A549 (cell line): ENCODE measurements at regions not wholly inside any gene's neighbourhood (a gene's known extent, or its start where the extent isn't known, plus 50 kb on each side); places are given as distances from the start of the nearest gene placed in this dataset.

ENCODE experiments used
- ATAC-seq, 2 experiments: fragments of 200-7000 bp in 1 of 2; fragments of >200 bp in 1 of 2; cut with Nextera tagmentation in 1 of 2; cut with Tn5 transposase in 1 of 2; 3 replicates each; pipeline versions ENCODE4 v1.8.0 to v1.9.1; 2018 to 2020; ENCODE audit warnings: mild to moderate bottlenecking in 1 of 2, moderate library complexity in 1 of 2
- CTCF ChIA-PET: fragments of 300-600 bp; sonication (Branson Sonifier 250); formaldehyde crosslinking; extraction: SDS; loops from one replicate; lab custom pipeline; 2021; ENCODE audit warnings: antibody characterized with exemption, inconsistent platforms; lab: Yijun Ruan, JAX
- POLR2A ChIA-PET: fragments of 350-600 bp; formaldehyde crosslinking; extraction: SDS; loops from one replicate; lab custom pipeline; 2021; ENCODE audit warnings: antibody characterized with exemption, inconsistent platforms; lab: Yijun Ruan, JAX
- DNase-seq, 2 experiments: peaks; one replicate each; pipeline versions ENCODE4 v3.0.0 to v3.0.0-alpha.2; 2011 to 2016; ENCODE audit warnings: low read depth in 1 of 2, low spot score in 1 of 2
- FAIRE-seq: peaks from 2 replicates; lab custom pipeline; 2011; peaks lifted over from hg19 to GRCh38; lab: Jason Lieb, UNC
- H3K27ac ChIP-seq, 2 experiments: fragments of >200 bp; sonication (Bioruptor Twin); formaldehyde crosslinking; 3 replicates each; pipeline ENCODE4 v1.5.1; 2016 to 2017
- H3K4me1 ChIP-seq: fragments of >200 bp; sonication (Bioruptor Twin); formaldehyde crosslinking; 3 replicates; pipeline ENCODE4 v1.6.1; 2016
- H3K4me2 ChIP-seq: fragments of >200 bp; sonication (Bioruptor Twin); formaldehyde crosslinking; 3 replicates; pipeline ENCODE4 v1.6.1; 2016
- H3K4me3 ChIP-seq: fragments of >200 bp; sonication (Bioruptor Twin); formaldehyde crosslinking; 3 replicates; pipeline ENCODE4 v1.5.1; 2016
- H3K9me3 ChIP-seq: fragments of >200 bp; sonication (Bioruptor Twin); formaldehyde crosslinking; 3 replicates; pipeline ENCODE4 v1.6.1; 2016
- CBX2 ChIP-seq: fragments of 200-600 bp; sonication (generic); IDR thresholded peaks from 2 replicates; pipeline ENCODE4 v1.6.1; 2016; ENCODE audit warnings: low read depth, mild to moderate bottlenecking, borderline replicate concordance
- CHD4 ChIP-seq: fragments of 200-600 bp; sonication (generic); IDR thresholded peaks from 2 replicates; pipeline ENCODE4 v1.6.1; 2016; ENCODE audit warnings: antibody characterized with exemption, mild to moderate bottlenecking, borderline replicate concordance
- EHMT2 ChIP-seq: fragments of 200-600 bp; sonication (generic); IDR thresholded peaks from 2 replicates; pipeline ENCODE4 v1.6.1; 2016; ENCODE audit warnings: antibody characterized with exemption, low read depth, mild to moderate bottlenecking, moderate library complexity
- FOSL2 ChIP-seq, 2 experiments: fragments of 450-650 bp in 1 of 2; fragments of >200 bp in 1 of 2; sonication (Bioruptor Twin) in 1 of 2; formaldehyde crosslinking; IDR thresholded peaks; 2 replicates each; pipeline versions ENCODE4 v1.5.0 to v1.6.1; 2016 to 2020; ENCODE audit warnings: mild to moderate bottlenecking in 1 of 2, moderate library complexity in 1 of 2
- HOXB13 ChIP-seq: fragments of 250-450 bp; sonication (Bioruptor Pico); IDR thresholded peaks from 2 replicates; pipeline ENCODE4 v1.5.0; 2020; ENCODE audit warnings: low read depth, mild to moderate bottlenecking, moderate library complexity
- HOXB5 ChIP-seq: fragments of 250-450 bp; sonication (Bioruptor Pico); IDR thresholded peaks from 2 replicates; pipeline ENCODE4 v1.5.0; 2020; ENCODE audit warnings: mild to moderate bottlenecking, moderate library complexity
- JUN ChIP-seq, 2 experiments: fragments of >200 bp; sonication (Bioruptor Twin); formaldehyde crosslinking; IDR thresholded peaks; 2 replicates in 1 of 2; 3 replicates in 1 of 2; pipeline ENCODE4 v1.6.1; 2016 to 2017
- JUNB ChIP-seq: fragments of >200 bp; sonication (Bioruptor Twin); formaldehyde crosslinking; IDR thresholded peaks from 2 replicates; pipeline ENCODE4 v1.6.1; 2016
- MAFK ChIP-seq: fragments of 450-650 bp; IDR thresholded peaks from 2 replicates; pipeline ENCODE4 v1.6.1; 2014; ENCODE audit not compliant: partially characterized antibody
- MAZ ChIP-seq: fragments of 150-350 bp; IDR thresholded peaks from 2 replicates; pipeline ENCODE4 v1.6.1; 2014; ENCODE audit warnings: antibody characterized with exemption, low read depth, low read length, borderline replicate concordance
- NPAS2 ChIP-seq: fragments of 250-450 bp; sonication (Bioruptor Pico); IDR thresholded peaks from 2 replicates; pipeline ENCODE4 v1.8.0; 2022; ENCODE audit warnings: mild to moderate bottlenecking, moderate library complexity, borderline replicate concordance
- PHF8 ChIP-seq: fragments of 200-600 bp; sonication (generic); IDR thresholded peaks from 2 replicates; pipeline ENCODE4 v1.6.1; 2016; ENCODE audit warnings: low read depth, mild to moderate bottlenecking, antibody characterized with exemption, moderate library complexity, borderline replicate concordance
- POLR2A ChIP-seq: IDR thresholded peaks from 2 replicates; pipeline ENCODE4 v1.6.1; 2012; ENCODE audit warnings: mild to moderate bottlenecking, low read length
- POLR2AphosphoS2 ChIP-seq: conservative IDR thresholded peaks from 2 replicates; pipeline ENCODE4 v1.6.1; 2012; ENCODE audit warnings: low read length, improper control_type of control experiment, inconsistent platforms
- RFX5 ChIP-seq: fragments of 450-650 bp; IDR thresholded peaks from 2 replicates; pipeline ENCODE4 v1.7.1; 2014; ENCODE audit warnings: antibody characterized with exemption, mild to moderate bottlenecking, moderate library complexity
- TFCP2L1 ChIP-seq: fragments of 250-450 bp; sonication (Bioruptor Pico); IDR thresholded peaks from 2 replicates; pipeline ENCODE4 v1.5.0; 2021; ENCODE audit warnings: mild to moderate bottlenecking
- TP53 ChIP-seq: fragments of 250-450 bp; sonication (Bioruptor Pico); IDR thresholded peaks from 2 replicates; pipeline ENCODE4 v1.5.0; 2021; ENCODE audit warnings: mild to moderate bottlenecking, moderate library complexity
- ZC3H11A ChIP-seq: fragments of 450-650 bp; IDR thresholded peaks from 2 replicates; pipeline ENCODE4 v1.6.1; 2014; ENCODE audit warnings: antibody characterized with exemption, mild to moderate bottlenecking
- ZFP36 ChIP-seq: fragments of 450-650 bp; IDR thresholded peaks from 2 replicates; pipeline ENCODE4 v1.6.1; 2014; ENCODE audit warnings: borderline replicate concordance; ENCODE audit not compliant: partially characterized antibody
- WGBS: methylation state at CpG from one replicate; pipeline ENCODE4 v1.1.6; 2017; ENCODE audit errors: missing lambda C conversion rate; 5-methylcytosine and 5-hydroxymethylcytosine counted together
- TF ChIP-seq, protein P1 (sequence below): fragments of >200 bp; sonication (Bioruptor Twin); formaldehyde crosslinking; IDR thresholded peaks from 2 replicates; pipeline ENCODE4 v1.6.1; 2016
- TF ChIP-seq, protein P2 (sequence below): fragments of 150-350 bp; IDR thresholded peaks from 2 replicates; pipeline ENCODE4 v1.6.1; 2014; ENCODE audit warnings: low read depth, mild to moderate bottlenecking, low read length
- TF ChIP-seq, protein P3 (sequence below): fragments of 250-450 bp; sonication (Bioruptor Pico); IDR thresholded peaks from 2 replicates; pipeline ENCODE4 v1.5.0; 2021; ENCODE audit warnings: mild to moderate bottlenecking, moderate library complexity, borderline replicate concordance
- TF ChIP-seq, protein P4 (sequence below): fragments of 450-650 bp; IDR thresholded peaks from 2 replicates; pipeline ENCODE4 v1.6.1; 2014; ENCODE audit warnings: antibody characterized with exemption
- TF ChIP-seq, protein P5 (sequence below): fragments of >200 bp; sonication (Bioruptor Twin); formaldehyde crosslinking; IDR thresholded peaks from 3 replicates; pipeline ENCODE4 v1.5.1; 2016
- TF ChIP-seq, protein P6 (sequence below): IDR thresholded peaks from 2 replicates; pipeline ENCODE4 v1.6.1; 2012
- TF ChIP-seq, protein P7 (sequence below): IDR thresholded peaks from 2 replicates; pipeline ENCODE4 v1.6.1; 2012

DNA sequence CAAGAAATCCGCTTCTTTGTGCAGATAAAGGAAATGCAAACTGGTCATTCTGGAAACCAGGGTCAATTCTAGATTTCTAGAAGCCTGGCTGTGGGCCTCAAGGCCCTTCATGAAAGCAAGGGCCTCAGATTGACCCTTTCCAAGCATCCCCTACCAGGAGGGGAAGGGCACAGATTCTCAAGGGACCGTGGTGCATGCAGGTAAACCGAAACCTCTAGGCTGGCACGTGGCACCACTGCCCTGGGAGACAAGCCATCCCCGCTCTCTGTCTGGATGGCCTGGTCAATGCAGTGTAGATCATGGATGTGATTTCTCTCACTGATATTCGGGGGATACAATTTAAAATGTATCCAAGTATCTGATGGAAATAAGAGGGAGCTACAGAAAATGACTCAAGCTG, 69.4 kb downstream of the TOMM20 start:
- CTCF ChIA-PET = interaction anchor here (0.5 to 2.5 kb wide), 2 partner anchors 13 to 25 kb away, joined by 3 to 8 read pairs; no protein-coding TSS in a partner anchor
- peaks cover 29% of the 10 kb centered on the region for H3K4me1 ChIP-seq
- DNase-seq = no peak
- no peak overlapping the region for H3K4me3 ChIP-seq
- peak overlapping the region; percentile 17 to 76; a peak in 5 of 6 replicates for H3K27ac ChIP-seq
- no peaks in the 10 kb centered on the region for H3K9me3 ChIP-seq
- H3K4me2 ChIP-seq = no peak overlapping the region
- TF ChIP-seq NPAS2 (CRISPR knock-in tag) (no peak), POLR2AphosphoS2 (no peak), RFX5 (no peak), EHMT2 (no peak), PHF8 (no peak), TFCP2L1 (CRISPR knock-in tag) (no peak), TP53 (CRISPR knock-in tag) (no peak), CHD4 (no peak), MAZ (no peak), HOXB5 (CRISPR knock-in tag) (no peak), ZC3H11A (no peak), ZFP36 (no peak), CBX2 (no peak)
- TF ChIP-seq, protein P1, sequence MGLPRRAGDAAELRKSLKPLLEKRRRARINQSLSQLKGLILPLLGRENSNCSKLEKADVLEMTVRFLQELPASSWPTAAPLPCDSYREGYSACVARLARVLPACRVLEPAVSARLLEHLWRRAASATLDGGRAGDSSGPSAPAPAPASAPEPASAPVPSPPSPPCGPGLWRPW = no peak
- TF ChIP-seq, protein P2, sequence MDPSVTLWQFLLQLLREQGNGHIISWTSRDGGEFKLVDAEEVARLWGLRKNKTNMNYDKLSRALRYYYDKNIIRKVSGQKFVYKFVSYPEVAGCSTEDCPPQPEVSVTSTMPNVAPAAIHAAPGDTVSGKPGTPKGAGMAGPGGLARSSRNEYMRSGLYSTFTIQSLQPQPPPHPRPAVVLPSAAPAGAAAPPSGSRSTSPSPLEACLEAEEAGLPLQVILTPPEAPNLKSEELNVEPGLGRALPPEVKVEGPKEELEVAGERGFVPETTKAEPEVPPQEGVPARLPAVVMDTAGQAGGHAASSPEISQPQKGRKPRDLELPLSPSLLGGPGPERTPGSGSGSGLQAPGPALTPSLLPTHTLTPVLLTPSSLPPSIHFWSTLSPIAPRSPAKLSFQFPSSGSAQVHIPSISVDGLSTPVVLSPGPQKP = no peak
- TF ChIP-seq, protein P3, sequence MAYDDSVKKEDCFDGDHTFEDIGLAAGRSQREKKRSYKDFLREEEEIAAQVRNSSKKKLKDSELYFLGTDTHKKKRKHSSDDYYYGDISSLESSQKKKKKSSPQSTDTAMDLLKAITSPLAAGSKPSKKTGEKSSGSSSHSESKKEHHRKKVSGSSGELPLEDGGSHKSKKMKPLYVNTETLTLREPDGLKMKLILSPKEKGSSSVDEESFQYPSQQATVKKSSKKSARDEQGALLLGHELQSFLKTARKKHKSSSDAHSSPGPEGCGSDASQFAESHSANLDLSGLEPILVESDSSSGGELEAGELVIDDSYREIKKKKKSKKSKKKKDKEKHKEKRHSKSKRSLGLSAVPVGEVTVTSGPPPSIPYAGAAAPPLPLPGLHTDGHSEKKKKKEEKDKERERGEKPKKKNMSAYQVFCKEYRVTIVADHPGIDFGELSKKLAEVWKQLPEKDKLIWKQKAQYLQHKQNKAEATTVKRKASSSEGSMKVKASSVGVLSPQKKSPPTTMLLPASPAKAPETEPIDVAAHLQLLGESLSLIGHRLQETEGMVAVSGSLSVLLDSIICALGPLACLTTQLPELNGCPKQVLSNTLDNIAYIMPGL (CRISPR knock-in tag) = no peak
- TF ChIP-seq, protein P4, sequence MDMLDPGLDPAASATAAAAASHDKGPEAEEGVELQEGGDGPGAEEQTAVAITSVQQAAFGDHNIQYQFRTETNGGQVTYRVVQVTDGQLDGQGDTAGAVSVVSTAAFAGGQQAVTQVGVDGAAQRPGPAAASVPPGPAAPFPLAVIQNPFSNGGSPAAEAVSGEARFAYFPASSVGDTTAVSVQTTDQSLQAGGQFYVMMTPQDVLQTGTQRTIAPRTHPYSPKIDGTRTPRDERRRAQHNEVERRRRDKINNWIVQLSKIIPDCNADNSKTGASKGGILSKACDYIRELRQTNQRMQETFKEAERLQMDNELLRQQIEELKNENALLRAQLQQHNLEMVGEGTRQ = no peak
- TF ChIP-seq, protein P5, sequence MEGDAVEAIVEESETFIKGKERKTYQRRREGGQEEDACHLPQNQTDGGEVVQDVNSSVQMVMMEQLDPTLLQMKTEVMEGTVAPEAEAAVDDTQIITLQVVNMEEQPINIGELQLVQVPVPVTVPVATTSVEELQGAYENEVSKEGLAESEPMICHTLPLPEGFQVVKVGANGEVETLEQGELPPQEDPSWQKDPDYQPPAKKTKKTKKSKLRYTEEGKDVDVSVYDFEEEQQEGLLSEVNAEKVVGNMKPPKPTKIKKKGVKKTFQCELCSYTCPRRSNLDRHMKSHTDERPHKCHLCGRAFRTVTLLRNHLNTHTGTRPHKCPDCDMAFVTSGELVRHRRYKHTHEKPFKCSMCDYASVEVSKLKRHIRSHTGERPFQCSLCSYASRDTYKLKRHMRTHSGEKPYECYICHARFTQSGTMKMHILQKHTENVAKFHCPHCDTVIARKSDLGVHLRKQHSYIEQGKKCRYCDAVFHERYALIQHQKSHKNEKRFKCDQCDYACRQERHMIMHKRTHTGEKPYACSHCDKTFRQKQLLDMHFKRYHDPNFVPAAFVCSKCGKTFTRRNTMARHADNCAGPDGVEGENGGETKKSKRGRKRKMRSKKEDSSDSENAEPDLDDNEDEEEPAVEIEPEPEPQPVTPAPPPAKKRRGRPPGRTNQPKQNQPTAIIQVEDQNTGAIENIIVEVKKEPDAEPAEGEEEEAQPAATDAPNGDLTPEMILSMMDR = no peak
- TF ChIP-seq, protein P6, sequence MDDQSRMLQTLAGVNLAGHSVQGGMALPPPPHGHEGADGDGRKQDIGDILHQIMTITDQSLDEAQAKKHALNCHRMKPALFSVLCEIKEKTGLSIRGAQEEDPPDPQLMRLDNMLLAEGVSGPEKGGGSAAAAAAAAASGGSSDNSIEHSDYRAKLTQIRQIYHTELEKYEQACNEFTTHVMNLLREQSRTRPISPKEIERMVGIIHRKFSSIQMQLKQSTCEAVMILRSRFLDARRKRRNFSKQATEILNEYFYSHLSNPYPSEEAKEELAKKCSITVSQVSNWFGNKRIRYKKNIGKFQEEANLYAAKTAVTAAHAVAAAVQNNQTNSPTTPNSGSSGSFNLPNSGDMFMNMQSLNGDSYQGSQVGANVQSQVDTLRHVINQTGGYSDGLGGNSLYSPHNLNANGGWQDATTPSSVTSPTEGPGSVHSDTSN = no peak
- no peak for FAIRE-seq
- POLR2A ChIA-PET = no interaction called here
- ATAC-seq = no peak
- WGBS = 76% methylated on average over 6 of the region's 6 CpGs

DNA sequence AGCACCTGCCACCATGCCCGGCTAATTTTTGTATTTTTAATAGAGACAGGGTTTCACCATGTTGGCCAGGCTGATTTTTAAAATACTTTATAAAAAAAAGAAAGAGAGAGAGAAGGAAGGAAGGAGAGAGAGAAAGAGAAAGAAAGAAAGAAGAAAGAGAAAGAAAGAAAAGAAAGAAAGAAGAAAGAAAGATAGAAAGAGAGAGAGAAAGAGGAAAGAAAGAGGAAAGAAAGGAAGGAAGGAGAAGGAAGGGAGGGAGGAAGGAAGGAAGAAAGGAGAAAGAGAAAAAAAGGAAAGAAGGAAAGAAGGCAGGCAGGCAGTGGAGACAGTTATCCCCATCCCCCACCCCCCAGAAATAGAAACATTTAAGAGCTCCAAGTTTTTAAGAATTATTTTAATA, 69.9 kb downstream of the TOMM20 start:
- CTCF ChIA-PET = interaction anchor here (1.6 kb wide), 1 partner anchor 25 kb away, joined by 6 read pairs; no protein-coding TSS in a partner anchor
- no peak for FAIRE-seq
- POLR2A ChIA-PET = no interaction called here
- no peak for TF ChIP-seq CHD4
- no peak for TF ChIP-seq JUN (IDR thresholded peaks at IDR 0.05)
- TF ChIP-seq, protein P3 (CRISPR knock-in tag) = no peak
- no peak for TF ChIP-seq JUNB
- no peak for TF ChIP-seq MAFK
- TF ChIP-seq, protein P6 = no peak
- no peak for TF ChIP-seq EHMT2
- TF ChIP-seq, protein P1 = no peak
- no peak for TF ChIP-seq FOSL2 (IDR thresholded peaks at IDR 0.05)
- TF ChIP-seq FOSL2 (CRISPR knock-in tag; IDR thresholded peaks at IDR 0.05) = no peak
- no peak for TF ChIP-seq HOXB13
- no peak for TF ChIP-seq POLR2A
- TF ChIP-seq, protein P7, sequence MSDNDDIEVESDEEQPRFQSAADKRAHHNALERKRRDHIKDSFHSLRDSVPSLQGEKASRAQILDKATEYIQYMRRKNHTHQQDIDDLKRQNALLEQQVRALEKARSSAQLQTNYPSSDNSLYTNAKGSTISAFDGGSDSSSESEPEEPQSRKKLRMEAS = no peak

More for the DNA sequence above, 69.9 kb downstream of the TOMM20 start:
- peak overlapping the region in 1 of 2 experiments; percentile 76; a peak in 3 of 6 replicates for H3K27ac ChIP-seq
- ATAC-seq (no peak), DNase-seq (no peak)
- no peak overlapping the region for H3K4me3 ChIP-seq
- WGBS = 0% methylated on average over 1 of the region's 1 CpG
- H3K9me3 ChIP-seq = no peaks in the 10 kb centered on the region
- H3K4me2 ChIP-seq = no peak overlapping the region
- peaks cover 29% of the 10 kb centered on the region for H3K4me1 ChIP-seq
